ENCODE measurements at regions not wholly inside any gene's neighbourhood (a gene's known extent, or its start where the extent isn't known, plus 50 kb on each side); places are given as distances from the start of the nearest gene placed in this dataset.

GRCh38 chr16:85190572-85190971 lies 78.3 kb upstream of the CIBAR2 start:
- TF ChIP-seq CTCF (IDR thresholded peaks at IDR 0.05) (no peak), SIN3A (IDR thresholded peaks at IDR 0.05; ENCODE audit: borderline replicate concordance, insufficient read depth, low read depth, low read length) (no peak), POLR2AphosphoS5 (IDR thresholded peaks at IDR 0.05; ENCODE audit: low read depth, low read length) (no peak), REST (IDR thresholded peaks at IDR 0.05; ENCODE audit: insufficient read depth in 1 of 2, low read depth in 2 of 2, low read length in 1 of 2) (no peak), TCF7L2 (IDR thresholded peaks at IDR 0.05; ENCODE audit: low read depth, low read length) (no peak)
- Histone ChIP-seq H3K4me3 (ENCODE audit: low read depth in 2 of 2, low read length in 2 of 2) (no peak overlapping the region), H3K27ac (ENCODE audit: low read length) (no peak overlapping the region), H3K27me3 (ENCODE audit: control insufficient read depth, insufficient read depth, low read length) (no peaks in the 10 kb centered on the region), H3K4me1 (ENCODE audit: control insufficient read depth, insufficient read depth, low read length) (peaks cover 12% of the 10 kb centered on the region), H3K9me3 (ENCODE audit: control insufficient read depth, insufficient read depth, low read depth, low read length) (no peaks in the 10 kb centered on the region), H3K36me3 (ENCODE audit: control insufficient read depth, insufficient read depth, low read length) (no peaks in the 10 kb centered on the region)
- intact Hi-C loops (cut with micrococcal nuclease; ENCODE audit: unreplicated experiment), result no loop called here
- ATAC-seq, result no peak
- DNase-seq (ENCODE audit: low read depth, low spot score), result no peak
- ChIA-PET POLR2A (no interaction called here), CTCF (no interaction called here)
- BruUV-seq (replicated peaks), result no TSS peak
- in situ Hi-C loops (cut with HindIII; ENCODE audit: low pct_unique_long_range_greater_than_20kb, low sequenced_read_pairs), result no loop called here

- no peaks in the 10 kb centered on the region for H3K9me3 ChIP-seq (ENCODE audit: control insufficient read depth, insufficient read depth, low read depth, low read length)
- no peak overlapping the region for H3K4me3 ChIP-seq (ENCODE audit: low read depth in 2 of 2, low read length in 2 of 2)
- intact Hi-C loops (cut with micrococcal nuclease; ENCODE audit: unreplicated experiment) (no loop called here), in situ Hi-C loops (cut with HindIII; ENCODE audit: low pct_unique_long_range_greater_than_20kb, low sequenced_read_pairs) (no loop called here)
- POLR2A ChIA-PET, result no interaction called here
- TF ChIP-seq CTCF (IDR thresholded peaks at IDR 0.05), result no peak
- no peak for TF ChIP-seq TCF7L2 (IDR thresholded peaks at IDR 0.05; ENCODE audit: low read depth, low read length)
- TF ChIP-seq REST (IDR thresholded peaks at IDR 0.05; ENCODE audit: insufficient read depth in 1 of 2, low read depth in 2 of 2, low read length in 1 of 2), result no peak
- TF ChIP-seq POLR2AphosphoS5 (IDR thresholded peaks at IDR 0.05; ENCODE audit: low read depth, low read length), result no peak
- no peak for TF ChIP-seq SIN3A (IDR thresholded peaks at IDR 0.05; ENCODE audit: borderline replicate concordance, insufficient read depth, low read depth, low read length)
- BruUV-seq (replicated peaks), result no TSS peak
- peaks cover 12% of the 10 kb centered on the region for H3K4me1 ChIP-seq (ENCODE audit: control insufficient read depth, insufficient read depth, low read length)
- no peaks in the 10 kb centered on the region for H3K36me3 ChIP-seq (ENCODE audit: control insufficient read depth, insufficient read depth, low read length)
- ATAC-seq (no peak), DNase-seq (ENCODE audit: low read depth, low spot score) (no peak)
- CTCF ChIA-PET, result no interaction called here
- H3K27ac ChIP-seq (ENCODE audit: low read length), result no peak overlapping the region
- H3K27me3 ChIP-seq (ENCODE audit: control insufficient read depth, insufficient read depth, low read length), result no peaks in the 10 kb centered on the region
Observed at GRCh38 chr16:85191341-85191965, 79.2 kb upstream of the CIBAR2 start.
